Liver (tissue), 8 donors: ENCODE measurements at regions not wholly inside any gene's neighbourhood (a gene's known extent, or its start where the extent isn't known, plus 50 kb on each side); places are given as distances from the start of the nearest gene placed in this dataset.

Experiments
- DNase-seq: peaks from one replicate; pipeline ENCODE4 v3.0.0-alpha.2; 2017; ENCODE audit warnings: low spot score
- H3K27ac ChIP-seq, 2 donors: one replicate each; pipeline ENCODE4 v1.7.0; 2013; ENCODE audit warnings: inconsistent platforms in 2 of 2, low read length in 2 of 2, control low read depth in 1 of 2, low read depth in 1 of 2, mild to moderate bottlenecking in 1 of 2
- H3K27me3 ChIP-seq, 4 donors: one replicate each; pipeline versions ENCODE4 v1.6.1 to v1.7.0; 2013; ENCODE audit warnings: low read length in 3 of 4, inconsistent platforms in 1 of 4, mild to moderate bottlenecking in 1 of 4, moderate library complexity in 1 of 4; ENCODE audit not compliant: control insufficient read depth in 4 of 4, insufficient read depth in 4 of 4
- H3K36me3 ChIP-seq, 4 donors: one replicate each; pipeline versions ENCODE4 v1.6.1 to v1.7.0; 2013; ENCODE audit warnings: low read length in 3 of 4, mild to moderate bottlenecking in 3 of 4, low read depth in 1 of 4, moderate library complexity in 1 of 4; ENCODE audit not compliant: control insufficient read depth in 4 of 4, insufficient read depth in 3 of 4
- H3K4me1 ChIP-seq, 4 donors: one replicate each; pipeline versions ENCODE4 v1.6.1 to v1.7.0; 2013; ENCODE audit warnings: low read length in 3 of 4, mild to moderate bottlenecking in 3 of 4, moderate library complexity in 1 of 4; ENCODE audit not compliant: control insufficient read depth in 4 of 4, insufficient read depth in 4 of 4
- H3K4me3 ChIP-seq, 3 donors: one replicate each; pipeline versions ENCODE4 v1.6.1 to v1.7.0; 2013; ENCODE audit warnings: low read length in 3 of 3, control low read depth in 1 of 3, low read depth in 1 of 3, mild to moderate bottlenecking in 1 of 3
- H3K9ac ChIP-seq, 2 donors: one replicate each; pipeline ENCODE4 v1.7.0; 2013; ENCODE audit warnings: low read length in 2 of 2, mild to moderate bottlenecking in 2 of 2, moderate library complexity in 2 of 2, control low read depth in 1 of 2, low read depth in 1 of 2
- H3K9me3 ChIP-seq, 4 donors: one replicate each; pipeline versions ENCODE4 v1.6.1 to v1.7.0; 2013; ENCODE audit warnings: low read length in 3 of 4; ENCODE audit not compliant: control insufficient read depth in 4 of 4
- ATF3 ChIP-seq: IDR thresholded peaks from 2 replicates; pipeline ENCODE4 v1.6.1; 2016; ENCODE audit warnings: antibody characterized with exemption
- CTCF ChIP-seq: fragments of 150-350 bp; IDR thresholded peaks from 2 replicates; pipeline ENCODE4 v1.5.1; 2017; ENCODE audit warnings: improper control_type of control experiment, low read depth, low read length; ENCODE audit not compliant: missing input control
- EGR1 ChIP-seq, 2 donors: IDR thresholded peaks; 2 replicates each; pipeline ENCODE4 v1.6.1; 2016 to 2018; ENCODE audit warnings: antibody characterized with exemption in 2 of 2, low read depth in 2 of 2
- FOXA1 ChIP-seq: IDR thresholded peaks from 2 replicates; pipeline ENCODE4 v1.6.1; 2016; ENCODE audit warnings: antibody characterized with exemption
- FOXA2 ChIP-seq: IDR thresholded peaks from 2 replicates; pipeline ENCODE4 v1.6.1; 2016; ENCODE audit warnings: antibody characterized with exemption
- GABPA ChIP-seq, 2 donors: IDR thresholded peaks in 1 of 2; conservative IDR thresholded peaks in 1 of 2; 2 replicates each; pipeline ENCODE4 v1.6.1; 2016; ENCODE audit warnings: antibody characterized with exemption in 2 of 2, mild to moderate bottlenecking in 1 of 2, moderate library complexity in 1 of 2
- HNF4A ChIP-seq, 2 donors: conservative IDR thresholded peaks; 2 replicates each; pipeline ENCODE4 v1.6.1; 2016; ENCODE audit warnings: antibody characterized with exemption in 2 of 2, mild to moderate bottlenecking in 2 of 2
- HNF4G ChIP-seq: IDR thresholded peaks from 2 replicates; pipeline ENCODE4 v1.6.1; 2016; ENCODE audit warnings: antibody characterized with exemption
- MAX ChIP-seq: IDR thresholded peaks from 2 replicates; pipeline ENCODE4 v1.6.1; 2016; ENCODE audit warnings: antibody characterized with exemption
- NR2F2 ChIP-seq: IDR thresholded peaks from 2 replicates; pipeline ENCODE4 v1.6.1; 2016; ENCODE audit warnings: antibody characterized with exemption
- RAD21 ChIP-seq, 2 donors: IDR thresholded peaks; 2 replicates each; pipeline ENCODE4 v1.6.1; 2016; ENCODE audit warnings: antibody characterized with exemption in 2 of 2, mild to moderate bottlenecking in 2 of 2
- SP1 ChIP-seq: IDR thresholded peaks from 2 replicates; pipeline ENCODE4 v1.6.1; 2018; ENCODE audit warnings: antibody characterized with exemption, mild to moderate bottlenecking
- TAF1 ChIP-seq: conservative IDR thresholded peaks from 2 replicates; pipeline ENCODE4 v1.6.1; 2016; ENCODE audit warnings: antibody characterized with exemption, mild to moderate bottlenecking
- YY1 ChIP-seq: IDR thresholded peaks from 2 replicates; pipeline ENCODE4 v1.6.1; 2016; ENCODE audit warnings: antibody characterized with exemption, mild to moderate bottlenecking
- WGBS: extraction: QIAGEN DNeasy Blood & Tissue Kit; methylation state at CpG from one replicate; pipeline ENCODE4 v1.1.7; 2013; 5-methylcytosine and 5-hydroxymethylcytosine counted together
- donor health status: healthy.
- donor health status: healthy.
- donor health status: healthy.
- donor health status: healthy.
- donor health status: healthy.

- Histone ChIP-seq H3K4me3 (no peak overlapping the region), H3K27me3 (peaks cover 0 to 4% (median 1%) of the 10 kb centered on the region in 4 donors), H3K9me3 (no peaks in the 10 kb centered on the region), H3K27ac (no peak overlapping the region), H3K36me3 (no peaks in the 10 kb centered on the region), H3K9ac (no peak overlapping the region), H3K4me1 (no peaks in the 10 kb centered on the region)
- TF ChIP-seq TAF1 (no peak), EGR1 (IDR thresholded peaks at IDR 0.05; ENCODE audit: low read depth in 2 of 2) (no peak)
- 42% methylated on average over 16 of the region's 16 CpGs for WGBS
- DNase-seq = no peak
These were observed 80.4 kb upstream of the SLCO4A1 start for GRCh38 chr20:62561948-62562347.

GRCh38 chr20:62562831-62563230 is 79.5 kb upstream of the SLCO4A1 start:
- Histone ChIP-seq H3K4me1 (no peaks in the 10 kb centered on the region), H3K9ac (no peak overlapping the region), H3K27me3 (peaks cover 0 to 4% (median 1%) of the 10 kb centered on the region in 4 donors), H3K9me3 (no peaks in the 10 kb centered on the region), H3K27ac (no peak overlapping the region), H3K36me3 (no peaks in the 10 kb centered on the region), H3K4me3 (no peak overlapping the region)
- WGBS = 65% methylated on average over 18 of the region's 18 CpGs
- DNase-seq = no peak
- TF ChIP-seq FOXA1 (no peak), ATF3 (no peak)

- peaks cover 0 to 4% (median 1%) of the 10 kb centered on the region in 4 donors for H3K27me3 ChIP-seq
- TF ChIP-seq FOXA2 = no peak
- no peak for TF ChIP-seq NR2F2
- no peak for TF ChIP-seq EGR1 (IDR thresholded peaks at IDR 0.05; ENCODE audit: low read depth in 2 of 2)
- TF ChIP-seq MAX = no peak
- TF ChIP-seq HNF4G = no peak
- no peak for TF ChIP-seq RAD21 (IDR thresholded peaks at IDR 0.05)
- TF ChIP-seq TAF1 = no peak
- no peak for TF ChIP-seq CTCF
- H3K9ac ChIP-seq = no peak overlapping the region
- H3K36me3 ChIP-seq = no peaks in the 10 kb centered on the region
- no peak overlapping the region for H3K4me3 ChIP-seq
- no peaks in the 10 kb centered on the region for H3K9me3 ChIP-seq
- H3K27ac ChIP-seq = no peak overlapping the region
- DNase-seq = no peak
- 76% methylated on average over 15 of the region's 15 CpGs for WGBS
- no peaks in the 10 kb centered on the region for H3K4me1 ChIP-seq
These were observed 78.7 kb upstream of the SLCO4A1 start for GRCh38 chr20:62563561-62563960.

- Histone ChIP-seq H3K4me3 (no peak overlapping the region), H3K9ac (no peak overlapping the region), H3K36me3 (no peaks in the 10 kb centered on the region), H3K4me1 (no peaks in the 10 kb centered on the region), H3K27me3 (peaks cover 0 to under 1% (median 0%) of the 10 kb centered on the region in 4 donors), H3K27ac (no peak overlapping the region), H3K9me3 (no peaks in the 10 kb centered on the region)
- WGBS = 81% methylated on average over 42 of the region's 42 CpGs
- no peak for DNase-seq
- TF ChIP-seq YY1 (no peak), HNF4A (conservative IDR thresholded peaks at IDR 0.05) (no peak), TAF1 (no peak), NR2F2 (no peak), ATF3 (no peak), GABPA (IDR thresholded peaks at IDR 0.05 in 1 of 2, conservative IDR thresholded peaks at IDR 0.05 in 1 of 2) (no peak), CTCF (no peak), EGR1 (IDR thresholded peaks at IDR 0.05; ENCODE audit: low read depth in 2 of 2) (no peak), FOXA2 (no peak), SP1 (no peak), FOXA1 (no peak), RAD21 (IDR thresholded peaks at IDR 0.05) (no peak), MAX (no peak)
These were observed 77.7 kb upstream of the SLCO4A1 start for GRCh38 chr20:62564456-62565245.
